Activated T-helper 2 cell treated with anti-CD3 and anti-CD28 coated beads, Interferon-gamma antibody, Interleukin-2, Interleukin-4, amounts not matched to agents 10 μg/mL and 5 μg/mL and 100 μg/mL, durations not matched to agents 14 hours and 24 hours and 36 hours (primary cell): ENCODE measurements at regions not wholly inside any gene's neighbourhood (a gene's known extent, or its start where the extent isn't known, plus 50 kb on each side); places are given as distances from the start of the nearest gene placed in this dataset.

Experiments
- DNase-seq: peaks from one replicate; pipeline ENCODE4 v3.0.0; 2021; ENCODE audit warnings: low spot score
- H3K27ac Mint-ChIP-seq: one replicate; pipeline ENCODE4 v1.8.0; 2021; ENCODE audit warnings: mixed read lengths
- H3K27me3 Mint-ChIP-seq: one replicate; pipeline ENCODE4 v1.8.0; 2021; ENCODE audit warnings: low read depth, mixed read lengths
- H3K36me3 Mint-ChIP-seq: one replicate; pipeline ENCODE4 v1.8.0; 2021; ENCODE audit warnings: low read depth, mixed read lengths
- H3K4me1 Mint-ChIP-seq: one replicate; pipeline ENCODE4 v1.8.0; 2021; ENCODE audit warnings: low read depth, mixed read lengths
- H3K4me3 Mint-ChIP-seq: one replicate; pipeline ENCODE4 v1.8.0; 2021; ENCODE audit warnings: low read depth, mild to moderate bottlenecking, moderate library complexity, mixed read lengths
- H3K9me3 Mint-ChIP-seq: one replicate; pipeline ENCODE4 v1.8.0; 2021; ENCODE audit warnings: mixed read lengths
- intact Hi-C: fragments of 100-400 bp; cut with micrococcal nuclease; formaldehyde crosslinking; loops from one replicate; pipeline ENCODE4 v1.15.1; 2023

GRCh38 chr16:86218479-86219170 is 291.7 kb upstream of the FOXF1 start:
- no peak for DNase-seq
- Mint-ChIP-seq H3K27me3 (peaks cover 8% of the 10 kb centered on the region), H3K36me3 (no peaks in the 10 kb centered on the region), H3K4me1 (no peaks in the 10 kb centered on the region), H3K27ac (no peak overlapping the region), H3K4me3 (no peak overlapping the region), H3K9me3 (no peaks in the 10 kb centered on the region)
- intact Hi-C loops: no loop called here

GRCh38 chr16:86219655-86220445 is 290.5 kb upstream of the FOXF1 start:
- DNase-seq: no peak
- Mint-ChIP-seq H3K9me3 (no peaks in the 10 kb centered on the region), H3K36me3 (no peaks in the 10 kb centered on the region), H3K27ac (no peak overlapping the region), H3K4me3 (no peak overlapping the region), H3K27me3 (peaks cover 8% of the 10 kb centered on the region), H3K4me1 (no peaks in the 10 kb centered on the region)
- intact Hi-C loops: no loop called here

GRCh38 chr16:86220561-86220960 is 289.8 kb upstream of the FOXF1 start:
- no peaks in the 10 kb centered on the region for H3K36me3 Mint-ChIP-seq
- no peaks in the 10 kb centered on the region for H3K4me1 Mint-ChIP-seq
- peaks cover 8% of the 10 kb centered on the region for H3K27me3 Mint-ChIP-seq
- H3K9me3 Mint-ChIP-seq: no peaks in the 10 kb centered on the region
- H3K4me3 Mint-ChIP-seq: no peak overlapping the region
- no peak overlapping the region for H3K27ac Mint-ChIP-seq
- intact Hi-C loops: no loop called here
- no peak for DNase-seq

- no peak for DNase-seq
- no peaks in the 10 kb centered on the region for H3K36me3 Mint-ChIP-seq
- H3K9me3 Mint-ChIP-seq: no peaks in the 10 kb centered on the region
- peaks cover 8% of the 10 kb centered on the region for H3K27me3 Mint-ChIP-seq
- H3K27ac Mint-ChIP-seq: no peak overlapping the region
- intact Hi-C loops: no loop called here
- no peak overlapping the region for H3K4me3 Mint-ChIP-seq
- H3K4me1 Mint-ChIP-seq: no peaks in the 10 kb centered on the region
Measured at GRCh38 chr16:86221085-86221484, 289.2 kb upstream of the FOXF1 start.

- no peak for DNase-seq
- Mint-ChIP-seq H3K36me3 (no peaks in the 10 kb centered on the region), H3K27me3 (peaks cover 8% of the 10 kb centered on the region), H3K4me1 (no peaks in the 10 kb centered on the region), H3K4me3 (no peak overlapping the region), H3K9me3 (no peaks in the 10 kb centered on the region), H3K27ac (no peak overlapping the region)
- intact Hi-C loops: no loop called here
Measured at GRCh38 chr16:86222547-86222946, 287.8 kb upstream of the FOXF1 start.

- no peaks in the 10 kb centered on the region for H3K36me3 Mint-ChIP-seq
- no peak overlapping the region for H3K4me3 Mint-ChIP-seq
- H3K27ac Mint-ChIP-seq: no peak overlapping the region
- peaks cover 8% of the 10 kb centered on the region for H3K27me3 Mint-ChIP-seq
- intact Hi-C loops: no loop called here
- DNase-seq: no peak
- no peaks in the 10 kb centered on the region for H3K4me1 Mint-ChIP-seq
- H3K9me3 Mint-ChIP-seq: no peaks in the 10 kb centered on the region
Measured at GRCh38 chr16:86222965-86223551, 287.3 kb upstream of the FOXF1 start.

- Mint-ChIP-seq H3K4me3 (no peak overlapping the region), H3K27me3 (peaks cover 8% of the 10 kb centered on the region), H3K9me3 (no peaks in the 10 kb centered on the region), H3K4me1 (no peaks in the 10 kb centered on the region), H3K27ac (no peak overlapping the region), H3K36me3 (no peaks in the 10 kb centered on the region)
- DNase-seq: no peak
- intact Hi-C loops: no loop called here
Measured at GRCh38 chr16:86224126-86224525, 286.2 kb upstream of the FOXF1 start.

- Mint-ChIP-seq H3K4me3 (no peak overlapping the region), H3K27ac (no peak overlapping the region), H3K36me3 (no peaks in the 10 kb centered on the region), H3K9me3 (no peaks in the 10 kb centered on the region), H3K4me1 (no peaks in the 10 kb centered on the region), H3K27me3 (peaks cover 8% of the 10 kb centered on the region)
- DNase-seq: no peak
- intact Hi-C loops: no loop called here
Measured at GRCh38 chr16:86224629-86225028, 285.7 kb upstream of the FOXF1 start.

- Mint-ChIP-seq H3K27ac (no peak overlapping the region), H3K4me1 (no peaks in the 10 kb centered on the region), H3K9me3 (no peaks in the 10 kb centered on the region), H3K36me3 (no peaks in the 10 kb centered on the region), H3K27me3 (peaks cover 8% of the 10 kb centered on the region), H3K4me3 (no peak overlapping the region)
- no peak for DNase-seq
- intact Hi-C loops: no loop called here
Measured at GRCh38 chr16:86225905-86226371, 284.4 kb upstream of the FOXF1 start.

- no peak overlapping the region for H3K27ac Mint-ChIP-seq
- H3K27me3 Mint-ChIP-seq: peaks cover 7% of the 10 kb centered on the region
- no peak overlapping the region for H3K4me3 Mint-ChIP-seq
- no peaks in the 10 kb centered on the region for H3K36me3 Mint-ChIP-seq
- intact Hi-C loops: no loop called here
- H3K4me1 Mint-ChIP-seq: no peaks in the 10 kb centered on the region
- no peak for DNase-seq
- H3K9me3 Mint-ChIP-seq: no peaks in the 10 kb centered on the region
Measured at GRCh38 chr16:86227041-86227440, 283.3 kb upstream of the FOXF1 start.

- Mint-ChIP-seq H3K27me3 (peaks cover 4% of the 10 kb centered on the region), H3K4me3 (no peak overlapping the region), H3K9me3 (no peaks in the 10 kb centered on the region), H3K36me3 (no peaks in the 10 kb centered on the region), H3K4me1 (no peaks in the 10 kb centered on the region), H3K27ac (no peak overlapping the region)
- DNase-seq: no peak
- intact Hi-C loops: no loop called here
Measured at GRCh38 chr16:86227801-86228200, 282.5 kb upstream of the FOXF1 start.

GRCh38 chr16:86228713-86229112 is 281.6 kb upstream of the FOXF1 start:
- H3K4me1 Mint-ChIP-seq: no peaks in the 10 kb centered on the region
- H3K4me3 Mint-ChIP-seq: no peak overlapping the region
- no peaks in the 10 kb centered on the region for H3K36me3 Mint-ChIP-seq

GRCh38 chr16:86229283-86229682 is 281.0 kb upstream of the FOXF1 start:
- no peaks in the 10 kb centered on the region for H3K9me3 Mint-ChIP-seq
- no peaks in the 10 kb centered on the region for H3K4me1 Mint-ChIP-seq
- H3K36me3 Mint-ChIP-seq: no peaks in the 10 kb centered on the region
- H3K27ac Mint-ChIP-seq: no peak overlapping the region
- intact Hi-C loops: no loop called here
- H3K4me3 Mint-ChIP-seq: no peak overlapping the region
- DNase-seq: no peak
- H3K27me3 Mint-ChIP-seq: no peaks in the 10 kb centered on the region

More at GRCh38 chr16:86228713-86229112, 281.6 kb upstream of the FOXF1 start:
- Mint-ChIP-seq H3K9me3 (no peaks in the 10 kb centered on the region), H3K27me3 (no peaks in the 10 kb centered on the region), H3K27ac (no peak overlapping the region)
- no peak for DNase-seq
- intact Hi-C loops: no loop called here
